H1 (cell line): ENCODE measurements at regions not wholly inside any gene's neighbourhood (a gene's known extent, or its start where the extent isn't known, plus 50 kb on each side); places are given as distances from the start of the nearest gene placed in this dataset.

Experiments
- CTCF ChIA-PET: fragments of 300-600 bp; sonication (Branson Sonifier 250); formaldehyde crosslinking; loops from one replicate; lab custom pipeline; 2021; ENCODE audit not compliant: partially characterized antibody; lab: Charles Lee
- POLR2A ChIA-PET: fragments of 300-600 bp; sonication (Branson Sonifier 250); formaldehyde crosslinking; loops from one replicate; lab custom pipeline; 2021; ENCODE audit warnings: inconsistent platforms; ENCODE audit not compliant: partially characterized antibody; lab: Charles Lee
- DNase-seq, 2 experiments: peaks; one replicate each; pipeline versions ENCODE4 v3.0.0 to v3.0.0-alpha.2; 2010 to 2022; ENCODE audit warnings: low spot score in 2 of 2, low read depth in 1 of 2, mixed read lengths in 1 of 2
- FAIRE-seq: peaks from 2 replicates; lab custom pipeline; 2011; peaks lifted over from hg19 to GRCh38; lab: Jason Lieb, UNC
- H2AFZ ChIP-seq: 2 replicates; pipeline ENCODE4 v1.8.1; 2012; ENCODE audit warnings: low read length, inconsistent platforms
- H2AK5ac ChIP-seq: 2 replicates; pipeline ENCODE4 v1.6.1; 2013; ENCODE audit warnings: low read depth, low read length
- H2BK120ac ChIP-seq: replicated peaks from 2 replicates; pipeline ENCODE3; 2013; ENCODE audit warnings: low read depth, low read length, inconsistent platforms
- H2BK12ac ChIP-seq: 2 replicates; pipeline ENCODE4 v1.6.1; 2013; ENCODE audit warnings: low read depth, low read length
- H2BK15ac ChIP-seq: 2 replicates; pipeline ENCODE4 v1.6.1; 2013; ENCODE audit warnings: low read length
- H2BK20ac ChIP-seq: 2 replicates; pipeline ENCODE4 v1.6.1; 2013; ENCODE audit warnings: low read length
- H2BK5ac ChIP-seq: 2 replicates; pipeline ENCODE4 v1.6.1; 2013; ENCODE audit warnings: low read depth, low read length
- H3K14ac ChIP-seq: 2 replicates; pipeline ENCODE4 v1.6.1; 2013; ENCODE audit warnings: inconsistent platforms; ENCODE audit not compliant: insufficient read length
- H3K18ac ChIP-seq: 2 replicates; pipeline ENCODE4 v1.6.1; 2013; ENCODE audit warnings: low read length; ENCODE audit errors: extremely low read depth
- H3K23ac ChIP-seq: 2 replicates; pipeline ENCODE4 v1.6.1; 2013; ENCODE audit warnings: inconsistent platforms; ENCODE audit not compliant: insufficient read length
- H3K23me2 ChIP-seq: 2 replicates; pipeline ENCODE4 v1.6.1; 2013; ENCODE audit warnings: low read depth, low read length
- H3K27ac ChIP-seq: 2 replicates; pipeline ENCODE4 v1.6.1; 2011; ENCODE audit warnings: low read depth, low read length, inconsistent platforms
- H3K27me3 ChIP-seq, 4 experiments: replicated peaks in 1 of 4; 1 replicate in 1 of 4; 2 replicates in 3 of 4; pipeline versions ENCODE4 v1.6.1 to v1.8.1; 2011 to 2013; ENCODE audit warnings: low read length in 3 of 4, mild to moderate bottlenecking in 3 of 4, inconsistent platforms in 2 of 4, mixed read lengths in 2 of 4, moderate library complexity in 1 of 4; ENCODE audit not compliant: control insufficient read depth in 3 of 4, insufficient read depth in 3 of 4; ENCODE audit errors: extremely low read depth in 1 of 4
- H3K36me3 ChIP-seq, 4 experiments: 2 replicates each; pipeline versions ENCODE4 v1.6.1 to v1.8.1; 2011 to 2013; ENCODE audit warnings: mild to moderate bottlenecking in 4 of 4, low read length in 3 of 4, moderate library complexity in 2 of 4, control low read depth in 1 of 4, inconsistent platforms in 1 of 4; ENCODE audit not compliant: insufficient read depth in 4 of 4, control insufficient read depth in 2 of 4
- H3K4ac ChIP-seq: replicated peaks from 2 replicates; pipeline ENCODE3; 2013; ENCODE audit warnings: low read length, low read depth, mixed read lengths, inconsistent platforms; ENCODE audit not compliant: insufficient read length
- H3K4me1 ChIP-seq, 4 experiments: replicated peaks in 1 of 4; 1 replicate in 1 of 4; 2 replicates in 3 of 4; pipeline versions ENCODE4 v1.6.1 to v1.8.1; 2011 to 2013; ENCODE audit warnings: low read length in 3 of 4, inconsistent platforms in 2 of 4, mixed read lengths in 1 of 4; ENCODE audit not compliant: insufficient read depth in 4 of 4, control insufficient read depth in 3 of 4
- H3K4me2 ChIP-seq, 2 experiments: 2 replicates each; pipeline versions ENCODE4 v1.6.1 to v1.8.1; 2011 to 2013; ENCODE audit warnings: low read depth in 2 of 2, low read length in 2 of 2, control low read depth in 1 of 2, inconsistent platforms in 1 of 2, mild to moderate bottlenecking in 1 of 2; ENCODE audit not compliant: insufficient read depth in 1 of 2
- H3K4me3 ChIP-seq, 4 experiments: fragments of 200-600, 300-600 bp in 1 of 4; sonication (generic), shearing (Covaris generic), sonication (Bioruptor Twin) in 1 of 4; 2 replicates each; pipeline versions ENCODE4 v1.5.1 to v1.8.1; 2011 to 2016; ENCODE audit warnings: low read length in 4 of 4, low read depth in 3 of 4, control low read depth in 2 of 4, inconsistent platforms in 2 of 4, mild to moderate bottlenecking in 2 of 4, mixed read lengths in 1 of 4, moderate library complexity in 1 of 4; ENCODE audit not compliant: insufficient read depth in 2 of 4; ENCODE audit errors: extremely low read depth in 1 of 4
- H3K56ac ChIP-seq: replicated peaks from 2 replicates; pipeline ENCODE3; 2013; ENCODE audit warnings: low read depth, mild to moderate bottlenecking, mixed read lengths, low read length, inconsistent platforms; ENCODE audit not compliant: insufficient read length
- H3K79me1 ChIP-seq: 2 replicates; pipeline ENCODE4 v1.6.1; 2013; ENCODE audit warnings: low read depth, low read length, control low read depth
- H3K79me2 ChIP-seq, 2 experiments: 2 replicates each; pipeline versions ENCODE4 v1.6.1 to v1.8.1; 2012 to 2013; ENCODE audit warnings: low read length in 2 of 2, mild to moderate bottlenecking in 2 of 2, inconsistent platforms in 1 of 2; ENCODE audit not compliant: insufficient read depth in 2 of 2, control insufficient read depth in 1 of 2
- H3K9ac ChIP-seq, 4 experiments: replicated peaks in 1 of 4; 1 replicate in 1 of 4; 2 replicates in 3 of 4; pipeline versions ENCODE4 v1.6.1 to v1.8.1; 2011 to 2013; ENCODE audit warnings: low read depth in 3 of 4, low read length in 3 of 4, control low read depth in 2 of 4, mild to moderate bottlenecking in 2 of 4, moderate library complexity in 2 of 4, inconsistent platforms in 1 of 4; ENCODE audit errors: extremely low read depth in 1 of 4
- H3K9me3 ChIP-seq, 2 experiments: 2 replicates each; pipeline versions ENCODE4 v1.6.1 to v1.8.1; 2012 to 2013; ENCODE audit warnings: mild to moderate bottlenecking in 2 of 2, moderate library complexity in 2 of 2, control low read depth in 1 of 2, inconsistent platforms in 1 of 2, low read depth in 1 of 2, low read length in 1 of 2, mixed read lengths in 1 of 2; ENCODE audit not compliant: insufficient read depth in 2 of 2
- H4K20me1 ChIP-seq, 2 experiments: replicated peaks in 1 of 2; 2 replicates each; pipeline versions ENCODE3 to v1.8.1; 2011 to 2013; ENCODE audit warnings: inconsistent platforms in 2 of 2, low read length in 2 of 2, mild to moderate bottlenecking in 1 of 2; ENCODE audit not compliant: insufficient read depth in 2 of 2, control insufficient read depth in 1 of 2
- H4K5ac ChIP-seq: 2 replicates; pipeline ENCODE4 v1.6.1; 2013; ENCODE audit warnings: low read length, low read depth, mixed read lengths, inconsistent platforms; ENCODE audit not compliant: insufficient read length
- H4K8ac ChIP-seq: 2 replicates; pipeline ENCODE4 v1.8.0; 2013; ENCODE audit warnings: mild to moderate bottlenecking, moderate library complexity, low read length, inconsistent platforms; ENCODE audit not compliant: insufficient read depth; ENCODE audit errors: extremely low read depth
- H4K91ac ChIP-seq: replicated peaks from 2 replicates; pipeline ENCODE3; 2013; ENCODE audit warnings: low read length, mixed read lengths, inconsistent platforms; ENCODE audit not compliant: insufficient read length
- ATF3 ChIP-seq: IDR thresholded peaks from 2 replicates; pipeline ENCODE4 v1.6.1; 2011; ENCODE audit warnings: low read depth, mild to moderate bottlenecking, low read length; ENCODE audit not compliant: insufficient read depth
- CHD1 ChIP-seq: IDR thresholded peaks from 2 replicates; pipeline ENCODE4 v1.6.1; 2012; ENCODE audit warnings: low read depth, low read length, improper control_type of control experiment
- CTBP2 ChIP-seq: IDR thresholded peaks from 2 replicates; pipeline ENCODE4 v1.7.0; 2011; ENCODE audit warnings: borderline replicate concordance, mild to moderate bottlenecking, moderate library complexity, mixed read lengths, low read length; ENCODE audit not compliant: insufficient read depth, insufficient read length
- FOSL1 ChIP-seq: IDR thresholded peaks from 2 replicates; pipeline ENCODE4 v1.6.1; 2011; ENCODE audit warnings: mild to moderate bottlenecking, low read depth, low read length, moderate library complexity; ENCODE audit not compliant: insufficient read depth
- GABPA ChIP-seq: IDR thresholded peaks from 2 replicates; pipeline ENCODE4 v1.6.1; 2011; ENCODE audit warnings: mild to moderate bottlenecking, low read length, moderate library complexity, borderline replicate concordance; ENCODE audit not compliant: insufficient read depth
- HDAC6 ChIP-seq: IDR thresholded peaks from one replicate; pipeline ENCODE4 v1.7.1; 2012; ENCODE audit warnings: low read depth, mild to moderate bottlenecking, inconsistent platforms, low read length, moderate library complexity
- JUN ChIP-seq: IDR thresholded peaks from 2 replicates; pipeline ENCODE4 v1.6.1; 2011; ENCODE audit warnings: low read depth, mild to moderate bottlenecking, improper control_type of control experiment, low read length
- RFX5 ChIP-seq: IDR thresholded peaks from 2 replicates; pipeline ENCODE4 v1.6.1; 2011; ENCODE audit warnings: low read depth, low read length, improper control_type of control experiment, borderline replicate concordance
- RXRA ChIP-seq: IDR thresholded peaks from 2 replicates; pipeline ENCODE4 v1.6.1; 2011; ENCODE audit warnings: low read depth, mild to moderate bottlenecking, low read length, moderate library complexity; ENCODE audit not compliant: insufficient read depth
- SIX5 ChIP-seq: IDR thresholded peaks from 2 replicates; pipeline ENCODE4 v1.6.1; 2011; ENCODE audit warnings: mild to moderate bottlenecking, low read depth, low read length
- SP2 ChIP-seq: IDR thresholded peaks from 2 replicates; pipeline ENCODE4 v1.6.1; 2012; ENCODE audit warnings: mild to moderate bottlenecking, low read length, inconsistent platforms
- TAF7 ChIP-seq: optimal IDR thresholded peaks from 2 replicates; pipeline ENCODE3; 2011; ENCODE audit warnings: low read depth, mild to moderate bottlenecking, inconsistent platforms, low read length, moderate library complexity, borderline replicate concordance
- TBP ChIP-seq: IDR thresholded peaks from 2 replicates; pipeline ENCODE4 v1.6.1; 2011; ENCODE audit warnings: low read depth, low read length, improper control_type of control experiment
- WGBS, 2 experiments: shearing (Covaris generic) in 1 of 2; methylation state at CpG; one replicate each; pipeline versions ENCODE4 v1.1.6 to v1.1.7; 2013 to 2015; ENCODE audit warnings: low lambda C conversion rate in 2 of 2, mixed read lengths in 2 of 2, inconsistent platforms in 1 of 2, low coverage in 1 of 2, missing lambda C conversion rate in 1 of 2; ENCODE audit not compliant: insufficient replicate concordance in 2 of 2, insufficient coverage in 1 of 2, insufficient read length in 1 of 2; ENCODE audit errors: extremely low coverage in 1 of 2, missing lambda C conversion rate in 1 of 2; 5-methylcytosine and 5-hydroxymethylcytosine counted together

GRCh38 chr3:166324401-166324800 lies 487.2 kb upstream of the BCHE start:
- Histone ChIP-seq H3K56ac (no peak overlapping the region), H3K23ac (no peak overlapping the region), H3K4ac (no peak overlapping the region), H3K9ac (no peak overlapping the region), H2BK12ac (no peak overlapping the region), H3K9me3 (no peaks in the 10 kb centered on the region), H3K36me3 (no peaks in the 10 kb centered on the region), H2BK20ac (no peak overlapping the region), H3K23me2 (no peaks in the 10 kb centered on the region), H4K91ac (no peak overlapping the region), H4K5ac (no peak overlapping the region), H3K4me3 (no peak overlapping the region), H3K27ac (no peak overlapping the region), H3K79me1 (no peaks in the 10 kb centered on the region), H3K27me3 (no peaks in the 10 kb centered on the region), H4K8ac (no peak overlapping the region), H2AK5ac (no peak overlapping the region), H2BK15ac (no peak overlapping the region), H3K18ac (no peak overlapping the region), H3K79me2 (no peaks in the 10 kb centered on the region), H4K20me1 (no peaks in the 10 kb centered on the region), H2BK5ac (no peak overlapping the region), H3K4me2 (no peak overlapping the region), H2BK120ac (no peak overlapping the region), H3K14ac (no peak overlapping the region), H3K4me1 (no peaks in the 10 kb centered on the region), H2AFZ (no peak overlapping the region)
- POLR2A ChIA-PET = no interaction called here
- TF ChIP-seq ATF3 (no peak), SP2 (no peak), JUN (no peak), CTBP2 (no peak), TAF7 (no peak), GABPA (no peak), HDAC6 (no peak), FOSL1 (no peak), RFX5 (no peak), TBP (no peak), CHD1 (no peak), RXRA (no peak), SIX5 (no peak)
- DNase-seq = no peak
- no peak for FAIRE-seq
- whole genome bisulfite sequencing, 2 experiments = 96% methylated on average over 5 of the region's 5 CpGs; no CpG with 5 or more reads in 1 of the 2 experiments
- CTCF ChIA-PET = no interaction called here
